ENCODE measurements at regions not wholly inside any gene's neighbourhood (a gene's known extent, or its start where the extent isn't known, plus 50 kb on each side); places are given as distances from the start of the nearest gene placed in this dataset.

GRCh38 chr5:175243441-175243840, 200.5 kb downstream of the DRD1 start:
- Histone ChIP-seq H3K27me3 (ENCODE audit: insufficient read depth, low read length) (no peaks in the 10 kb centered on the region), H3K36me3 (ENCODE audit: insufficient read depth, low read length) (no peaks in the 10 kb centered on the region), H3K4me3 (ENCODE audit: low read length) (no peak overlapping the region), H2AFZ (ENCODE audit: low read depth, low read length) (no peak overlapping the region), H3K4me1 (ENCODE audit: insufficient read depth, low read length) (no peaks in the 10 kb centered on the region), H3K9me3 (ENCODE audit: low read length) (no peaks in the 10 kb centered on the region)

DNA sequence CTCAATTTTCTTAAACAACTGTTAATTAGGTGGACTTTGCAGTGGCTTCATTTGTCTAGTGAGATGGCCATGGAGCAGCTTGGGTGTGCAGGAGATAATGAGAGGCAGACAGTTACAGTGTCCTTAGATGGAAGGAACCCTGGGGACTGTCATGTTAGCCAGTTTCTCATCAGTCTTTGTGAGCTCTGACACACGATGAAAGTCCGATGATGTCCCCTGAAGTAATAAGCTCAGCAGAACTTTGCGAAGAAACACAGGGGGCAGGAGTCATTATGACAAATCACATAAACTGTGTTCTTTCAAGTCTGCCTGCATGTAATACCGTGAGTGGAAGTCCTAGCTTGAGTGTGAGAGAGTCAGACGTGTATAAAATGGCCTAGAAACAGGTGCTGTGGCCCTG, 201.8 kb downstream of the DRD1 start:
- Histone ChIP-seq H2AFZ (ENCODE audit: low read depth, low read length) (no peak overlapping the region), H3K9me3 (ENCODE audit: low read length) (no peaks in the 10 kb centered on the region), H3K36me3 (ENCODE audit: insufficient read depth, low read length) (no peaks in the 10 kb centered on the region), H3K4me3 (ENCODE audit: low read length) (no peak overlapping the region), H3K27me3 (ENCODE audit: insufficient read depth, low read length) (peaks cover 2% of the 10 kb centered on the region), H3K4me1 (ENCODE audit: insufficient read depth, low read length) (no peaks in the 10 kb centered on the region)

- peaks cover 2% of the 10 kb centered on the region for H3K27me3 ChIP-seq (ENCODE audit: insufficient read depth, low read length)
- H3K36me3 ChIP-seq (ENCODE audit: insufficient read depth, low read length) = no peaks in the 10 kb centered on the region
- H3K9me3 ChIP-seq (ENCODE audit: low read length) = no peaks in the 10 kb centered on the region
- no peak overlapping the region for H2AFZ ChIP-seq (ENCODE audit: low read depth, low read length)
- H3K4me3 ChIP-seq (ENCODE audit: low read length) = no peak overlapping the region
- no peaks in the 10 kb centered on the region for H3K4me1 ChIP-seq (ENCODE audit: insufficient read depth, low read length)
These were observed 205.7 kb downstream of the DRD1 start for GRCh38 chr5:175238326-175238725.

DNA sequence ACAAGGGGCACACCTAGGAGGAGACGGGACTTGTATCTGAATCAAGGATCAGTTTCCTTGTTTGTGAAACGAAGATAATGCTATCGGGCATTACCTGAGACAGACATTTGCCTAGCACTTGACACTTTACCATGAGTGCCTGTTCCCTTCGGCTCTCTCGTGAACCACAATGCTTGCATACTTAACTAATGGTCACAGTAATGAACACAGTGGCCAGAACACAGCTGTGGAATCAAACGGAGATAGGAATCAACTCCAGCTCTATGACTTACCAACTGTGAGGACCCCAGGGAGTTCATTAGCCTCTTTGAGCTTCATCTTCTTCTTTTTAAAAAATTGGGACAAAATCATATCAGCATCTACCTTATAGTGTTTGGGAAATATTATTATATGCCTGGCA, 207.8 kb downstream of the DRD1 start:
- Histone ChIP-seq H3K4me1 (ENCODE audit: insufficient read depth, low read length) (no peaks in the 10 kb centered on the region), H2AFZ (ENCODE audit: low read depth, low read length) (no peak overlapping the region), H3K4me3 (ENCODE audit: low read length) (no peak overlapping the region), H3K36me3 (ENCODE audit: insufficient read depth, low read length) (no peaks in the 10 kb centered on the region), H3K27me3 (ENCODE audit: insufficient read depth, low read length) (peaks cover 2% of the 10 kb centered on the region), H3K9me3 (ENCODE audit: low read length) (no peaks in the 10 kb centered on the region)

DNA sequence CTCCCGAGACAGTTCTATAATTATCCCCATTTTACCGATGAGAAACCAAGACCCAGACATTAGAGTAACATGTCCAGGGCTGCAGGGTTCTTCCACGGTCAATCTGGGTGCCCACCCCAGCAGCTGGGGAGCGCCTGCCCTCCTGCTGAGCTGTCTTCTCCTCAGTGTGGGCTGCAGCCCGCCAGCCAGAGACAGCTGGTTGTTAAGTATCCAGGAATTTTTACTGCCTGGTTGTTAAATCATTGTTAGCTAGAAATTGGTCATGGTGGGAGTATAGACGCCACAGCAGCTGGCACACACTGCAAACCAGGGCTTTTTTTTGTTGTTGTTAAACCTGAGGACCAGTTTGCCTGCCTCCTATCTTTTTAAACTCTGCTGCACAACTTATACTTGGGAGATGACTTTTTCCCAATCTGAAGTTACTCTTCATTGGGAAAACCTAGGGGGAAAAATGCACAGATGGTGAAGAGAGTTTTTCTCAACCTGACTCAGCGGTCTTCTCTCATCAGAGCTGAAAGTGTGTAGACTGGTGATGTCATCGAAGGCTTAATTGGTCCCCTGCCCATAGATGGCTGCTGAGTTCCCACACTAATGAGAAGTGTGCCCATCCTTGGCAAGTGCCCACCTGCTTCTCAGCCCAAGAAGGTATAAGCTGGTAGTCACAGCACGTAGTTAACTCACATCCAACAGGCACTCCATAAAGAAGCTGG, 208.6 kb downstream of the DRD1 start:
- Histone ChIP-seq H3K36me3 (ENCODE audit: insufficient read depth, low read length) (no peaks in the 10 kb centered on the region), H3K27me3 (ENCODE audit: insufficient read depth, low read length) (peaks cover 2% of the 10 kb centered on the region), H3K9me3 (ENCODE audit: low read length) (no peaks in the 10 kb centered on the region), H3K4me1 (ENCODE audit: insufficient read depth, low read length) (no peaks in the 10 kb centered on the region), H2AFZ (ENCODE audit: low read depth, low read length) (no peak overlapping the region), H3K4me3 (ENCODE audit: low read length) (no peak overlapping the region)

DNA sequence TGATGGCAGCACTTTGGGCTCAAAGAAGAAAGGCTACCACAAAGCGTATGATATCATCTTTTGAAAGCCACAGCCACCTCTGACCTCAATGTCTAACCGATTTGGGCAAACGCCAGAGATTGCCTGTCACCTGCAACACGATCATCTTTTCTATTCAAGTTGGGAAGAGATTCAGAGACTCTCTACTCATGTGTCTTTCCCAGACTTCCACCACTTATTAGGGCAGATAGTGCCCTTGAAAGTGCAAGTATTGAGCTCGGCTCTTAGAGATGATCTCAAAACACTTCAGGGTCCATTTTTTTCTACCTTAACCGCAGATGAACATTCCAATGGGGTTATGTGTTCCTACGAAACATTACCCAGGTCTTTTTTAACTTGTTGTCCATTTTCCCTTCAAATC, 213.7 kb downstream of the DRD1 start:
- Histone ChIP-seq H3K4me3 (ENCODE audit: low read length) (no peak overlapping the region), H3K9me3 (ENCODE audit: low read length) (no peaks in the 10 kb centered on the region), H3K36me3 (ENCODE audit: insufficient read depth, low read length) (no peaks in the 10 kb centered on the region), H2AFZ (ENCODE audit: low read depth, low read length) (no peak overlapping the region), H3K4me1 (ENCODE audit: insufficient read depth, low read length) (no peaks in the 10 kb centered on the region), H3K27me3 (ENCODE audit: insufficient read depth, low read length) (no peaks in the 10 kb centered on the region)

- H3K4me1 ChIP-seq (ENCODE audit: insufficient read depth, low read length) = no peaks in the 10 kb centered on the region
- H3K27me3 ChIP-seq (ENCODE audit: insufficient read depth, low read length) = no peaks in the 10 kb centered on the region
- no peaks in the 10 kb centered on the region for H3K36me3 ChIP-seq (ENCODE audit: insufficient read depth, low read length)
- no peak overlapping the region for H2AFZ ChIP-seq (ENCODE audit: low read depth, low read length)
- H3K9me3 ChIP-seq (ENCODE audit: low read length) = no peaks in the 10 kb centered on the region
- no peak overlapping the region for H3K4me3 ChIP-seq (ENCODE audit: low read length)
These were observed 217.5 kb downstream of the DRD1 start for GRCh38 chr5:175226506-175226905.

DNA sequence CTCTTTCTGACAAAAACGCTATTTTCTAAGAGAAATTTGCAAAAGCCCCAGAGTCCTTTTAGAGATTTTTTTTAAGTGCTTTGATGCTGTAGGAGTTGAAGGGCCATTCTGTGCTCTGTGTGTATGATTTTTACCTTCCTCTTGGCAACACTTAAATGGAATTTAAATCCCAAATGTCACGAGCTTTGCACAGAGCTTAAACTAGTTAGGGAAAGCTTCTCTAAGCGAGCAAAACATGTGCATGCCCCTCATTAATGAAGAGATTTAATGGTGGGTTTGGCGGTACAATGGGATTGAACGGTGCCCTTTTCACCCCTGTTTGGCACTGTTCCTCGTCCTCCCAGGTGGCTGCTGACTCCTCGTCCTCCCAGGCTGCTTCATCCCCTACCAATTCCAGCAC, 220.7 kb downstream of the DRD1 start:
- Histone ChIP-seq H3K4me1 (ENCODE audit: insufficient read depth, low read length) (no peaks in the 10 kb centered on the region), H2AFZ (ENCODE audit: low read depth, low read length) (no peak overlapping the region), H3K27me3 (ENCODE audit: insufficient read depth, low read length) (no peaks in the 10 kb centered on the region), H3K36me3 (ENCODE audit: insufficient read depth, low read length) (no peaks in the 10 kb centered on the region), H3K9me3 (ENCODE audit: low read length) (no peaks in the 10 kb centered on the region), H3K4me3 (ENCODE audit: low read length) (no peak overlapping the region)

DNA sequence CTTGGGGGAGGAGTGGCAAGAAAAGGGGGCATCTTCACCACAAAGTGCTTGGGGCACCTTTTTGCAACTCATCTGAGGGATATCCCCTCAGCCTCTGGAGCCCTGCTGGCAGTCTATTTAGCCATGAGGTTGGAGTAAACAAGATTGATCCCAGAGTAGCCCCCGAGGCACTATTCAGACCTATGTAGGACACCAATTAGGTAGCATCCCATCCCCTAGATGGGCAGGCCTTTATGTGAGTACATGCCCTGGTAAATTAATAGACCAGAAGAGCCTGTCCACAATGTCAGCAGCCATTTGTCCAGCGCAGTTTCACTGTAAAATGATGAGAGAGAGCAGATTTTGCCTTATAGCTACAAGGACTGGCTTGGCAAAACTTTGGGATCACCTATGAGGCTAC, 221.4 kb downstream of the DRD1 start:
- H3K4me3 ChIP-seq (ENCODE audit: low read length) = no peak overlapping the region
- H3K27me3 ChIP-seq (ENCODE audit: insufficient read depth, low read length) = no peaks in the 10 kb centered on the region
- H3K4me1 ChIP-seq (ENCODE audit: insufficient read depth, low read length) = no peaks in the 10 kb centered on the region
- H2AFZ ChIP-seq (ENCODE audit: low read depth, low read length) = no peak overlapping the region
- H3K9me3 ChIP-seq (ENCODE audit: low read length) = no peaks in the 10 kb centered on the region
- no peaks in the 10 kb centered on the region for H3K36me3 ChIP-seq (ENCODE audit: insufficient read depth, low read length)

DNA sequence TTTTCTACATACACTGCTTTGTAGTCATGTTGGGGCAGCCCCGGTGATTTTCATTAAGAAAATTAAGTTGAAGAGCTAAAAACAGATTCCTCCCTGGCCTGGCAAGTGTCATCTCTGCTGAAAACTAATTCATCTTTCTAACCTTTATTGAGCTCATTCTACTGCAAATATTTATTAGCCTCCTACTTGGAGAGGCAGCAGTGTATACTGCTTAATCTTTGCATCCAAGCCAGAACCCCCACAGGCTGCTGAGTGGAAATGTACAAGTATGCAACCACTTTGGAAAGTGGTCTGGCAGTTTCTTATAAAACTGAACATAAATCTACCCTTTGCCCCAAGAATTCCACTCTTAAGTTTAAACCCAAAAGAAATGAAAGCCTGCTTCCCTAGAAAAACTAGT, 223.4 kb downstream of the DRD1 start:
- Histone ChIP-seq H3K4me3 (ENCODE audit: low read length) (no peak overlapping the region), H3K4me1 (ENCODE audit: insufficient read depth, low read length) (no peaks in the 10 kb centered on the region), H3K27me3 (ENCODE audit: insufficient read depth, low read length) (no peaks in the 10 kb centered on the region), H2AFZ (ENCODE audit: low read depth, low read length) (no peak overlapping the region), H3K9me3 (ENCODE audit: low read length) (no peaks in the 10 kb centered on the region), H3K36me3 (ENCODE audit: insufficient read depth, low read length) (no peaks in the 10 kb centered on the region)

GRCh38 chr5:175219366-175219765, 224.6 kb downstream of the DRD1 start:
- no peaks in the 10 kb centered on the region for H3K36me3 ChIP-seq (ENCODE audit: insufficient read depth, low read length)
- no peaks in the 10 kb centered on the region for H3K27me3 ChIP-seq (ENCODE audit: insufficient read depth, low read length)
- no peak overlapping the region for H2AFZ ChIP-seq (ENCODE audit: low read depth, low read length)
- no peak overlapping the region for H3K4me3 ChIP-seq (ENCODE audit: low read length)
- H3K4me1 ChIP-seq (ENCODE audit: insufficient read depth, low read length) = no peaks in the 10 kb centered on the region
- H3K9me3 ChIP-seq (ENCODE audit: low read length) = no peaks in the 10 kb centered on the region

- Histone ChIP-seq H3K36me3 (ENCODE audit: insufficient read depth, low read length) (no peaks in the 10 kb centered on the region), H3K9me3 (ENCODE audit: low read length) (no peaks in the 10 kb centered on the region), H3K4me1 (ENCODE audit: insufficient read depth, low read length) (no peaks in the 10 kb centered on the region), H2AFZ (ENCODE audit: low read depth, low read length) (no peak overlapping the region), H3K27me3 (ENCODE audit: insufficient read depth, low read length) (no peaks in the 10 kb centered on the region), H3K4me3 (ENCODE audit: low read length) (no peak overlapping the region)
These were observed 227.0 kb downstream of the DRD1 start for GRCh38 chr5:175216991-175217390.

- H3K36me3 ChIP-seq (ENCODE audit: insufficient read depth, low read length) = no peaks in the 10 kb centered on the region
- no peaks in the 10 kb centered on the region for H3K27me3 ChIP-seq (ENCODE audit: insufficient read depth, low read length)
- no peak overlapping the region for H3K4me3 ChIP-seq (ENCODE audit: low read length)
- no peaks in the 10 kb centered on the region for H3K4me1 ChIP-seq (ENCODE audit: insufficient read depth, low read length)
- H3K9me3 ChIP-seq (ENCODE audit: low read length) = no peaks in the 10 kb centered on the region
- no peak overlapping the region for H2AFZ ChIP-seq (ENCODE audit: low read depth, low read length)
These were observed 228.1 kb downstream of the DRD1 start for GRCh38 chr5:175215906-175216305.

DNA sequence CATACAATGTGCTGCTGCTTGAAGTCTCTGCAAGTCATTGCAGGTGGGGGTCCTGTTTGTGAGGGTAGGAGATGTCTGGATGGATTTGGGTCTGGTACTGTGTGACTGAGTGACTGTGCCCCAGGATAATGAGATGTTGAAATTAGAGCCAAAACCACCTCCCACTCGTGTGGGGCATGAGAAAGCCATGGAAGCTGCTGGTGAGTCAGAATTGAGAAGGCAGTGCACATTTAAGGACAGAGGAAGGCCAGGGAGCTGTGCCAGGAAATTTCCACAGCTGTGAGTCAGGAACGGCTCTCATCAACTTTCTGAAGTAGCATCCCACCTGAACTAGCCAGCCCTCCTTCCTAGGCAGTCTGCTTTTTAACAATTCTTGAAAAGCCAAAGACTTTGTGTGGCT, 229.8 kb downstream of the DRD1 start:
- Histone ChIP-seq H3K27me3 (ENCODE audit: insufficient read depth, low read length) (no peaks in the 10 kb centered on the region), H3K4me1 (ENCODE audit: insufficient read depth, low read length) (no peaks in the 10 kb centered on the region), H3K36me3 (ENCODE audit: insufficient read depth, low read length) (no peaks in the 10 kb centered on the region), H2AFZ (ENCODE audit: low read depth, low read length) (no peak overlapping the region), H3K9me3 (ENCODE audit: low read length) (no peaks in the 10 kb centered on the region), H3K4me3 (ENCODE audit: low read length) (no peak overlapping the region)
